GM12878 (cell line): ENCODE measurements at regions not wholly inside any gene's neighbourhood (a gene's known extent, or its start where the extent isn't known, plus 50 kb on each side); places are given as distances from the start of the nearest gene placed in this dataset.

Experiments
- ATAC-seq: fragments of 200-7000 bp; cut with Tn5 transposase; 3 replicates; pipeline ENCODE4 v1.9.1; 2020; ENCODE audit warnings: mild to moderate bottlenecking, moderate library complexity
- BruUV-seq: library from RNA; stranded (reverse); fragments of 400-500 nt; replicated peaks from 2 replicates; lab custom pipeline; 2021; lab: Mats Ljungman, UMichigan
- CTCF ChIA-PET: fragments of 300-600 bp; sonication (Branson Sonifier 250); formaldehyde crosslinking; extraction: SDS; loops from one replicate; lab custom pipeline; 2021; ENCODE audit warnings: inconsistent platforms; lab: Yijun Ruan, JAX
- POLR2A ChIA-PET: fragments of 350-600 bp; formaldehyde crosslinking; extraction: SDS; loops from one replicate; lab custom pipeline; 2021; ENCODE audit warnings: inconsistent platforms; lab: Charles Lee
- RAD21 ChIA-PET: fragments of 300-600 bp; sonication (Branson Sonifier 250); formaldehyde crosslinking; loops from one replicate; lab custom pipeline; 2023; ENCODE audit warnings: antibody characterized with exemption; ENCODE audit not compliant: unreplicated experiment; lab: Charles Lee
- SMC1A ChIA-PET: fragments of 300-600 bp; sonication (Branson Sonifier 250); formaldehyde crosslinking; loops from one replicate; lab custom pipeline; 2023; ENCODE audit not compliant: unreplicated experiment, uncharacterized antibody; lab: Charles Lee
- DNase-seq: peaks from one replicate; pipeline ENCODE4 v3.0.0-alpha.2; 2011; ENCODE audit warnings: low read depth, low spot score
- FAIRE-seq: peaks from 3 replicates; lab custom pipeline; 2011; peaks lifted over from hg19 to GRCh38; lab: Jason Lieb, UNC
- H2AFZ ChIP-seq: 2 replicates; pipeline ENCODE4 v1.6.0; 2011; ENCODE audit warnings: low read depth, low read length, control low read depth; ENCODE audit not compliant: control insufficient read depth
- H3K27ac ChIP-seq: 2 replicates; pipeline ENCODE4 v1.5.1; 2011; ENCODE audit warnings: control low read depth; ENCODE audit not compliant: control insufficient read depth, insufficient read depth
- H3K27me3 ChIP-seq, 2 experiments: replicated peaks in 1 of 2; 2 replicates each; pipeline versions ENCODE4 v1.6.0 to v1.6.1; 2011; ENCODE audit warnings: low read length in 1 of 2; ENCODE audit not compliant: control insufficient read depth in 2 of 2, insufficient read depth in 2 of 2
- H3K36me3 ChIP-seq, 2 experiments: 2 replicates each; pipeline ENCODE4 v1.5.1; 2011; ENCODE audit warnings: low read length in 1 of 2; ENCODE audit not compliant: control insufficient read depth in 2 of 2, insufficient read depth in 2 of 2
- H3K4me1 ChIP-seq: 2 replicates; pipeline ENCODE4 v1.6.1; 2011; ENCODE audit warnings: mild to moderate bottlenecking, low read length, moderate library complexity, mixed read lengths; ENCODE audit not compliant: control insufficient read depth, insufficient read depth
- H3K4me2 ChIP-seq: 2 replicates; pipeline ENCODE4 v1.6.0; 2011; ENCODE audit warnings: control low read depth; ENCODE audit not compliant: control insufficient read depth, insufficient read depth
- H3K4me3 ChIP-seq: fragments of 200-600 bp; sonication (generic); 2 replicates; pipeline ENCODE4 v1.5.1; 2016
- H3K79me2 ChIP-seq: 2 replicates; pipeline ENCODE4 v1.6.0; 2011; ENCODE audit warnings: low read length; ENCODE audit not compliant: control insufficient read depth, insufficient read depth
- H3K9ac ChIP-seq: 2 replicates; pipeline ENCODE4 v1.8.0; 2011; ENCODE audit warnings: low read length, control low read depth, mixed read lengths; ENCODE audit not compliant: control insufficient read depth, insufficient read depth
- H3K9me3 ChIP-seq: replicated peaks from 3 replicates; pipeline ENCODE4 v1.5.1; 2011; ENCODE audit warnings: mild to moderate bottlenecking, low read length; ENCODE audit not compliant: control insufficient read depth, insufficient read depth
- H4K20me1 ChIP-seq: 2 replicates; pipeline ENCODE4 v1.6.0; 2011; ENCODE audit not compliant: control insufficient read depth, insufficient read depth
- CHD1 ChIP-seq: IDR thresholded peaks from 2 replicates; pipeline ENCODE4 v1.6.1; 2012; ENCODE audit warnings: low read depth, low read length, improper control_type of control experiment
- CHD4 ChIP-seq: fragments of 200-600 bp; sonication (generic); IDR thresholded peaks from 2 replicates; pipeline ENCODE4 v1.6.1; 2016; ENCODE audit warnings: mild to moderate bottlenecking
- EED ChIP-seq: sonication (generic); IDR thresholded peaks from 2 replicates; pipeline ENCODE4 v1.6.1; 2016; ENCODE audit warnings: antibody characterized with exemption, low read depth
- KLF5 ChIP-seq: fragments of 450-650 bp; IDR thresholded peaks from 2 replicates; pipeline ENCODE4 v1.6.1; 2014; ENCODE audit warnings: mild to moderate bottlenecking; ENCODE audit not compliant: partially characterized antibody
- MXI1 ChIP-seq: fragments of 150-350 bp; IDR thresholded peaks from 2 replicates; pipeline ENCODE4 v1.6.1; 2011; ENCODE audit warnings: low read depth, mild to moderate bottlenecking, inconsistent platforms, low read length, improper control_type of control experiment
- NFIC ChIP-seq: IDR thresholded peaks from 2 replicates; pipeline ENCODE4 v1.6.1; 2012; ENCODE audit warnings: low read depth, mild to moderate bottlenecking, inconsistent platforms, low read length, moderate library complexity
- SRF ChIP-seq, 2 experiments: IDR thresholded peaks; 2 replicates each; pipeline ENCODE4 v1.6.1; 2011; ENCODE audit warnings: low read depth in 2 of 2, low read length in 2 of 2, mild to moderate bottlenecking in 1 of 2, moderate library complexity in 1 of 2
- STAT3 ChIP-seq: IDR thresholded peaks from 2 replicates; pipeline ENCODE4 v1.6.1; 2011; ENCODE audit warnings: low read depth, low read length, improper control_type of control experiment
- SUZ12 ChIP-seq: fragments of 200-600 bp; sonication (generic); IDR thresholded peaks from one replicate; pipeline ENCODE4 v1.6.1; 2018; ENCODE audit warnings: antibody characterized with exemption, mild to moderate bottlenecking; ENCODE audit not compliant: unreplicated experiment
- WGBS: methylation state at CpG from one replicate; pipeline ENCODE4 v1.1.6; 2016; ENCODE audit warnings: low lambda C conversion rate; ENCODE audit not compliant: insufficient replicate concordance, insufficient coverage; ENCODE audit errors: missing lambda C conversion rate; 5-methylcytosine and 5-hydroxymethylcytosine counted together
- in situ Hi-C: fragments of 300-500 bp; cut with MboI; formaldehyde crosslinking; loops from 9 replicates; pipeline ENCODE4 v1.14.3; 2018; ENCODE audit warnings: mixed read lengths
- intact Hi-C: fragments of 100-400 bp; cut with micrococcal nuclease; formaldehyde crosslinking; loops from one replicate; pipeline ENCODE4 v1.14.2; 2022; ENCODE audit not compliant: unreplicated experiment
- TF ChIP-seq, protein P1 (sequence below): IDR thresholded peaks from 2 replicates; pipeline ENCODE4 v1.6.1; 2011; ENCODE audit warnings: borderline replicate concordance, low read depth, mild to moderate bottlenecking, moderate library complexity, mixed read lengths, low read length; ENCODE audit not compliant: insufficient read depth; ENCODE audit errors: extremely low read length
- TF ChIP-seq, protein P2 (sequence below): IDR thresholded peaks from 2 replicates; pipeline ENCODE4 v1.6.1; 2012; ENCODE audit warnings: low read length, inconsistent platforms
- TF ChIP-seq, protein P3 (sequence below): IDR thresholded peaks from 2 replicates; pipeline ENCODE4 v1.6.1; 2012; ENCODE audit warnings: mild to moderate bottlenecking, low read depth, low read length

DNA sequence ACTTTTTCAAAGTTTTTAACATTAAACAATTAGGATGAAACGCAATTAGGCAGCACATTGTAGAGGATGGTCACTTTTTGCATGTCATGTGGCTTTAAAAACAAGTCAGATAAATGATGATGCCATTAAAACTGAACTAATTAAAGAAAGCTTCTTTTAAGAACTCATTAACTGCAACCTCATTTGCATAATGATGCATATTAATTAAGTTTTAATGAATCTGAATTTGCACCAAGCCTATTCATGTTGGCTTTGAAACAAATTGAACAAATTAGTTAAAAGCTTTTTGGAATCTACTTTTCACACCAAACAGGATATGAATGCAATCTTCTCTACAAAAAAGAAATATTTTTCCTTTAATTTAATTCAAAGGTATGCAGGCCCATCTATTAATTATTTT is 499.0 kb downstream of the VRK1 start:
- Histone ChIP-seq H3K4me2 (no peak overlapping the region), H3K79me2 (no peaks in the 10 kb centered on the region), H3K27me3 (no peaks in the 10 kb centered on the region), H3K9me3 (no peaks in the 10 kb centered on the region), H3K4me1 (no peaks in the 10 kb centered on the region), H3K9ac (no peak overlapping the region), H3K36me3 (no peaks in the 10 kb centered on the region), H3K4me3 (no peak overlapping the region), H3K27ac (no peak overlapping the region), H2AFZ (no peak overlapping the region), H4K20me1 (no peaks in the 10 kb centered on the region)
- ATAC-seq (no peak), FAIRE-seq (no peak), DNase-seq (no peak)
- ChIA-PET SMC1A (interaction anchor here (0.8 to 1.4 kb wide), 3 partner anchors 10 to 33 kb away, joined by 3 to 8 read pairs (median 3); no protein-coding TSS in a partner anchor), CTCF (interaction anchor here (1.2 to 1.7 kb wide), 4 partner anchors 75 to 249 kb away, joined by 3 to 5 read pairs (median 3); no protein-coding TSS in a partner anchor), RAD21 (interaction anchor here (1.5 kb wide), 1 partner anchor 111 kb away, joined by 3 read pairs; no protein-coding TSS in a partner anchor), POLR2A (no interaction called here)
- intact Hi-C loops (no loop called here), in situ Hi-C loops (no loop called here)
- no TSS peak for BruUV-seq
- TF ChIP-seq NFIC = no peak
- TF ChIP-seq EED = no peak
- no peak for TF ChIP-seq KLF5
- no peak for TF ChIP-seq MXI1
- WGBS = 38% methylated on average over 1 of the region's 1 CpG

DNA sequence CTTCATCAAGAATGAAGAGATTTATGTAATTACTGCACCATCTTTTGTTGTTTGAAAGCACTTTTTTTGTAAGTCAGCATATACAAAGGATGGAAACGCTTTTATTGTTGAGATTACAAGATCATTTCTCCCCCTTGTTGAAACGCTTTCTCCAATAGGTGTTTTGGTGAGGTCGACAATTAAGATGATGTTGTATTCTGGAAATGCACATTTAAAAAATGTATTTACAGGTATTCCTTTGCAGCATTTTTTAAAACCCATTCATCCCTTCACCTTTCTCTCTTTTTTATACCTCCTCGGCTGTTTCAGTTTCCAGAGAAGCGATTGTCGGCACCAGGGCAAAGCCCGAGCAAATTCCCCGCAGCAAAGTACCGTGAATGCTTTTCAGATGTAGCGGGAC is 499.9 kb downstream of the VRK1 start:
- Histone ChIP-seq H3K27me3 (no peaks in the 10 kb centered on the region), H3K27ac (no peak overlapping the region), H3K4me1 (no peaks in the 10 kb centered on the region), H3K9me3 (no peaks in the 10 kb centered on the region), H4K20me1 (no peaks in the 10 kb centered on the region), H3K4me2 (no peak overlapping the region), H3K36me3 (no peaks in the 10 kb centered on the region), H3K9ac (no peak overlapping the region), H2AFZ (no peak overlapping the region), H3K4me3 (no peak overlapping the region), H3K79me2 (no peaks in the 10 kb centered on the region)
- no peak for FAIRE-seq
- ChIA-PET POLR2A (interaction anchor here (0.6 to 0.7 kb wide), 3 partner anchors 98 to 496 kb away, joined by 3 to 4 read pairs (median 4); no protein-coding TSS in a partner anchor), SMC1A (interaction anchor here (0.9 to 11.9 kb wide), 4 partner anchors 19 to 113 kb away, joined by 4 to 133 read pairs (median 10); no protein-coding TSS in a partner anchor), RAD21 (interaction anchor here (0.8 to 1.8 kb wide), 3 partner anchors 10 to 71 kb away, joined by 3 to 5 read pairs (median 3); no protein-coding TSS in a partner anchor), CTCF (interaction anchor here (0.7 to 2.5 kb wide), 4 partner anchors 11 to 291 kb away, joined by 3 to 19 read pairs (median 5); no protein-coding TSS in a partner anchor)
- 71% methylated on average over 10 of the region's 10 CpGs for WGBS
- ATAC-seq = no peak
- intact Hi-C loops (no loop called here), in situ Hi-C loops (no loop called here)
- DNase-seq = no peak
- BruUV-seq = no TSS peak
- TF ChIP-seq SRF (IDR thresholded peaks at IDR 0.05; ENCODE audit: low read depth in 2 of 2, low read length in 2 of 2) (no peak), STAT3 (no peak), CHD1 (no peak), SUZ12 (no peak), CHD4 (no peak)
- TF ChIP-seq, protein P1, sequence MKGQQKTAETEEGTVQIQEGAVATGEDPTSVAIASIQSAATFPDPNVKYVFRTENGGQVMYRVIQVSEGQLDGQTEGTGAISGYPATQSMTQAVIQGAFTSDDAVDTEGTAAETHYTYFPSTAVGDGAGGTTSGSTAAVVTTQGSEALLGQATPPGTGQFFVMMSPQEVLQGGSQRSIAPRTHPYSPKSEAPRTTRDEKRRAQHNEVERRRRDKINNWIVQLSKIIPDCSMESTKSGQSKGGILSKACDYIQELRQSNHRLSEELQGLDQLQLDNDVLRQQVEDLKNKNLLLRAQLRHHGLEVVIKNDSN = no peak
- TF ChIP-seq, protein P2, sequence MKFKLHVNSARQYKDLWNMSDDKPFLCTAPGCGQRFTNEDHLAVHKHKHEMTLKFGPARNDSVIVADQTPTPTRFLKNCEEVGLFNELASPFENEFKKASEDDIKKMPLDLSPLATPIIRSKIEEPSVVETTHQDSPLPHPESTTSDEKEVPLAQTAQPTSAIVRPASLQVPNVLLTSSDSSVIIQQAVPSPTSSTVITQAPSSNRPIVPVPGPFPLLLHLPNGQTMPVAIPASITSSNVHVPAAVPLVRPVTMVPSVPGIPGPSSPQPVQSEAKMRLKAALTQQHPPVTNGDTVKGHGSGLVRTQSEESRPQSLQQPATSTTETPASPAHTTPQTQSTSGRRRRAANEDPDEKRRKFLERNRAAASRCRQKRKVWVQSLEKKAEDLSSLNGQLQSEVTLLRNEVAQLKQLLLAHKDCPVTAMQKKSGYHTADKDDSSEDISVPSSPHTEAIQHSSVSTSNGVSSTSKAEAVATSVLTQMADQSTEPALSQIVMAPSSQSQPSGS = no peak
- TF ChIP-seq, protein P3, sequence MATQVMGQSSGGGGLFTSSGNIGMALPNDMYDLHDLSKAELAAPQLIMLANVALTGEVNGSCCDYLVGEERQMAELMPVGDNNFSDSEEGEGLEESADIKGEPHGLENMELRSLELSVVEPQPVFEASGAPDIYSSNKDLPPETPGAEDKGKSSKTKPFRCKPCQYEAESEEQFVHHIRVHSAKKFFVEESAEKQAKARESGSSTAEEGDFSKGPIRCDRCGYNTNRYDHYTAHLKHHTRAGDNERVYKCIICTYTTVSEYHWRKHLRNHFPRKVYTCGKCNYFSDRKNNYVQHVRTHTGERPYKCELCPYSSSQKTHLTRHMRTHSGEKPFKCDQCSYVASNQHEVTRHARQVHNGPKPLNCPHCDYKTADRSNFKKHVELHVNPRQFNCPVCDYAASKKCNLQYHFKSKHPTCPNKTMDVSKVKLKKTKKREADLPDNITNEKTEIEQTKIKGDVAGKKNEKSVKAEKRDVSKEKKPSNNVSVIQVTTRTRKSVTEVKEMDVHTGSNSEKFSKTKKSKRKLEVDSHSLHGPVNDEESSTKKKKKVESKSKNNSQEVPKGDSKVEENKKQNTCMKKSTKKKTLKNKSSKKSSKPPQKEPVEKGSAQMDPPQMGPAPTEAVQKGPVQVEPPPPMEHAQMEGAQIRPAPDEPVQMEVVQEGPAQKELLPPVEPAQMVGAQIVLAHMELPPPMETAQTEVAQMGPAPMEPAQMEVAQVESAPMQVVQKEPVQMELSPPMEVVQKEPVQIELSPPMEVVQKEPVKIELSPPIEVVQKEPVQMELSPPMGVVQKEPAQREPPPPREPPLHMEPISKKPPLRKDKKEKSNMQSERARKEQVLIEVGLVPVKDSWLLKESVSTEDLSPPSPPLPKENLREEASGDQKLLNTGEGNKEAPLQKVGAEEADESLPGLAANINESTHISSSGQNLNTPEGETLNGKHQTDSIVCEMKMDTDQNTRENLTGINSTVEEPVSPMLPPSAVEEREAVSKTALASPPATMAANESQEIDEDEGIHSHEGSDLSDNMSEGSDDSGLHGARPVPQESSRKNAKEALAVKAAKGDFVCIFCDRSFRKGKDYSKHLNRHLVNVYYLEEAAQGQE = no peak
